ENCODE measurements at regions not wholly inside any gene's neighbourhood (a gene's known extent, or its start where the extent isn't known, plus 50 kb on each side); places are given as distances from the start of the nearest gene placed in this dataset.

- no peak overlapping the region for H3K4me3 ChIP-seq (ENCODE audit: control insufficient read depth in 1 of 2, extremely low read depth in 1 of 2, low read length in 1 of 2)
- Mint-ChIP-seq H3K4me1 (no peaks in the 10 kb centered on the region), H3K4me3 (no peak overlapping the region), H3K36me3 (no peaks in the 10 kb centered on the region), H3K27ac (no peak overlapping the region), H3K27me3 (peaks cover 13 to 22% of the 10 kb centered on the region in 2 donors), H3K9me3 (peaks cover 0 to 4% (median 0%) of the 10 kb centered on the region in 3 donors)
- H3K9me3 ChIP-seq, result peaks cover 2% of the 10 kb centered on the region
- no peaks in the 10 kb centered on the region for H3K36me3 ChIP-seq (ENCODE audit: control insufficient read depth in 2 of 2, extremely low read depth in 1 of 2, insufficient read depth in 1 of 2, low read length in 1 of 2)
- DNase-seq (no peak), ATAC-seq (replicated peaks in 1 of 4) (no peak)
- no peaks in the 10 kb centered on the region for H3K4me1 ChIP-seq (ENCODE audit: control insufficient read depth in 1 of 2, extremely low read depth in 1 of 2, insufficient read depth in 2 of 2, low read length in 2 of 2)
- POLR2A ChIA-PET, result no interaction called here
- WGBS (ENCODE audit: insufficient coverage), result no CpG with 5 or more reads among the region's 2 CpGs
- H3K27me3 ChIP-seq (replicated peaks in 1 of 2; ENCODE audit: control insufficient read depth in 2 of 2, extremely low read depth in 1 of 2, insufficient read depth in 2 of 2, low read length in 1 of 2), result peaks cover 0 to 10% of the 10 kb centered on the region in 2 experiments
- no peak overlapping the region for H3K27ac ChIP-seq (ENCODE audit: low read length)
- CTCF ChIA-PET, result no interaction called here
Measured at GRCh38 chr9:2292733-2293132, 277.6 kb downstream of the SMARCA2 start.

- H3K27me3 Mint-ChIP-seq, result peaks cover 7 to 26% of the 10 kb centered on the region in 2 donors
- H3K36me3 Mint-ChIP-seq, result no peaks in the 10 kb centered on the region
- Histone ChIP-seq H3K9me3 (peaks cover 2% of the 10 kb centered on the region), H3K27ac (ENCODE audit: low read length) (no peak overlapping the region), H3K36me3 (ENCODE audit: control insufficient read depth in 2 of 2, extremely low read depth in 1 of 2, insufficient read depth in 1 of 2, low read length in 1 of 2) (no peaks in the 10 kb centered on the region), H3K27me3 (replicated peaks in 1 of 2; ENCODE audit: control insufficient read depth in 2 of 2, extremely low read depth in 1 of 2, insufficient read depth in 2 of 2, low read length in 1 of 2) (peaks cover 0 to 3% of the 10 kb centered on the region in 2 experiments), H3K4me1 (ENCODE audit: control insufficient read depth in 1 of 2, extremely low read depth in 1 of 2, insufficient read depth in 2 of 2, low read length in 2 of 2) (no peaks in the 10 kb centered on the region), H3K4me3 (ENCODE audit: control insufficient read depth in 1 of 2, extremely low read depth in 1 of 2, low read length in 1 of 2) (no peak overlapping the region)
- H3K4me3 Mint-ChIP-seq, result no peak overlapping the region
- CTCF ChIA-PET, result no interaction called here
- POLR2A ChIA-PET, result no interaction called here
- peaks cover 0 to 8% (median 3%) of the 10 kb centered on the region in 3 donors for H3K9me3 Mint-ChIP-seq
- no CpG with 5 or more reads among the region's 1 CpG for WGBS (ENCODE audit: insufficient coverage)
- no peaks in the 10 kb centered on the region for H3K4me1 Mint-ChIP-seq
- ATAC-seq (replicated peaks in 1 of 4) (no peak), DNase-seq (no peak)
- H3K27ac Mint-ChIP-seq, result no peak overlapping the region
Measured at GRCh38 chr9:2297771-2298170, 282.6 kb downstream of the SMARCA2 start.

- H3K36me3 Mint-ChIP-seq, result no peaks in the 10 kb centered on the region
- no peaks in the 10 kb centered on the region for H3K4me1 Mint-ChIP-seq
- ATAC-seq (replicated peaks in 1 of 4) (no peak), DNase-seq (no peak)
- ChIA-PET POLR2A (no interaction called here), CTCF (no interaction called here)
- WGBS (ENCODE audit: insufficient coverage), result 82% methylated on average over 1 of the region's 1 CpG
- no peak overlapping the region for H3K27ac ChIP-seq (ENCODE audit: low read length)
- H3K9me3 ChIP-seq, result peaks cover 2% of the 10 kb centered on the region
- no peak overlapping the region for H3K4me3 Mint-ChIP-seq
- H3K4me3 ChIP-seq (ENCODE audit: control insufficient read depth in 1 of 2, extremely low read depth in 1 of 2, low read length in 1 of 2), result no peak overlapping the region
- peaks cover 0 to 8% (median 3%) of the 10 kb centered on the region in 3 donors for H3K9me3 Mint-ChIP-seq
- peaks cover 0 to 3% of the 10 kb centered on the region in 2 experiments for H3K27me3 ChIP-seq (replicated peaks in 1 of 2; ENCODE audit: control insufficient read depth in 2 of 2, extremely low read depth in 1 of 2, insufficient read depth in 2 of 2, low read length in 1 of 2)
- H3K27ac Mint-ChIP-seq, result no peak overlapping the region
- H3K27me3 Mint-ChIP-seq, result peaks cover 11 to 28% of the 10 kb centered on the region in 2 donors
- H3K36me3 ChIP-seq (ENCODE audit: control insufficient read depth in 2 of 2, extremely low read depth in 1 of 2, insufficient read depth in 1 of 2, low read length in 1 of 2), result no peaks in the 10 kb centered on the region
- H3K4me1 ChIP-seq (ENCODE audit: control insufficient read depth in 1 of 2, extremely low read depth in 1 of 2, insufficient read depth in 2 of 2, low read length in 2 of 2), result no peaks in the 10 kb centered on the region
Measured at GRCh38 chr9:2298217-2298616, 283.1 kb downstream of the SMARCA2 start.

DNA sequence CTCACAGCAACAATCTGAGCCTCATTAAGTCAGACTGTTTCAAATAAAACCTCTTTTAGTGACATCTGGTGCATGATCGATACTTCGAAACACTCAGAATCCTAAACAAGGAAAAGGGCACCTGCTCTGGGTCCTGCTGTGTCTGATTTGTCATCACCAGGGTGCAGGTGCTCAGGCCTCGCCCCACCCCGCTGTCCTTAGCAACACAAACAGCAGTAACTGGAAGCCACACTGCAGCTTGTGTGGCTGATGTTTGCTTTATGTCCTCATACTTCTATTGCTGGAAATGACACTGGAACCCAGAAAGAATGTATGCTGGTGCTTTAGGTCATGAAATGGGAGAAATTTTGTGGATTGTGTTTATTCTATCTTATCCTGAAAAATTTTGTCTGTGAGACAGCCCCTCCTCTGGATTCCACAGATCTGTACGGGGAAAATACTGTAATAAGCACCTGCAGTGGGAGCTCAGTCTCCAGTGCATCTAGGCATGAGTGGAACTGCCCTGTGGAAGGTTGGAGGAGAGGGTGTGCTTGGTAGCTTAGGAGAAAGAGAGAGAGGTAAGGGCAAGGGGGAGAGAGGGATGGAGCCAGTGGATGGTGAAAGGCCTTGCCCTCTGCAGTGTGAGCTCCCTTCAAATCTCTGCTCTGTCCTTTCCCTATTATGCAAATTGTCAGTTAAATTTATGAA is 284.2 kb downstream of the SMARCA2 start:
- Mint-ChIP-seq H3K4me3 (no peak overlapping the region), H3K27ac (no peak overlapping the region), H3K9me3 (peaks cover 0 to 8% (median 3%) of the 10 kb centered on the region in 3 donors), H3K36me3 (no peaks in the 10 kb centered on the region), H3K27me3 (peaks cover 16 to 33% of the 10 kb centered on the region in 2 donors), H3K4me1 (no peaks in the 10 kb centered on the region)
- ATAC-seq (replicated peaks in 1 of 4) (no peak), DNase-seq (no peak)
- Histone ChIP-seq H3K27ac (ENCODE audit: low read length) (no peak overlapping the region), H3K36me3 (ENCODE audit: control insufficient read depth in 2 of 2, extremely low read depth in 1 of 2, insufficient read depth in 1 of 2, low read length in 1 of 2) (no peaks in the 10 kb centered on the region), H3K4me1 (ENCODE audit: control insufficient read depth in 1 of 2, extremely low read depth in 1 of 2, insufficient read depth in 2 of 2, low read length in 2 of 2) (no peaks in the 10 kb centered on the region), H3K9me3 (peaks cover 2% of the 10 kb centered on the region), H3K4me3 (ENCODE audit: control insufficient read depth in 1 of 2, extremely low read depth in 1 of 2, low read length in 1 of 2) (no peak overlapping the region), H3K27me3 (replicated peaks in 1 of 2; ENCODE audit: control insufficient read depth in 2 of 2, extremely low read depth in 1 of 2, insufficient read depth in 2 of 2, low read length in 1 of 2) (peaks cover 0 to 3% of the 10 kb centered on the region in 2 experiments)
- ChIA-PET POLR2A (no interaction called here), CTCF (no interaction called here)
- 94% methylated on average over 3 of the region's 5 CpGs for WGBS (ENCODE audit: insufficient coverage)

DNA sequence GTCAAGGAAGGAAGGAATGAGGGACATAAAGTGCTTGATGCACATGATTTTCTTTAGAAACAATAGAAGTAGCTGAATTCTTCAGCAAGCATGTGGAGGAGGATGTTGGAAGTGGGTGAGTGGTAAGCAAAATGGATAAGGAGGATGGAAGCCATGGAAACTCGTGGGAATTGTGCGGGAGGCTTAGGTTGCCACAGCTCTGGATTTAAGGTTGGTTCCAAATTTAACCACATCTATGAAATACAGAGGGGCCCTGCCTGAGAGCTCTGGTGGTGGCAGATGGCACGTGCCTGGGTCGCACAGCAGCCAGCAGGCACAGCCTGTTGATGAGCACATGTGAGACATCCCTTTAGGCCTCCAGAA is 284.7 kb downstream of the SMARCA2 start:
- Mint-ChIP-seq H3K4me3 (no peak overlapping the region), H3K36me3 (no peaks in the 10 kb centered on the region), H3K27me3 (peaks cover 16 to 33% of the 10 kb centered on the region in 2 donors), H3K4me1 (no peaks in the 10 kb centered on the region), H3K9me3 (peaks cover 0 to 8% (median 3%) of the 10 kb centered on the region in 3 donors), H3K27ac (no peak overlapping the region)
- Histone ChIP-seq H3K27ac (ENCODE audit: low read length) (no peak overlapping the region), H3K4me3 (ENCODE audit: control insufficient read depth in 1 of 2, extremely low read depth in 1 of 2, low read length in 1 of 2) (no peak overlapping the region), H3K4me1 (ENCODE audit: control insufficient read depth in 1 of 2, extremely low read depth in 1 of 2, insufficient read depth in 2 of 2, low read length in 2 of 2) (no peaks in the 10 kb centered on the region), H3K36me3 (ENCODE audit: control insufficient read depth in 2 of 2, extremely low read depth in 1 of 2, insufficient read depth in 1 of 2, low read length in 1 of 2) (no peaks in the 10 kb centered on the region), H3K27me3 (replicated peaks in 1 of 2; ENCODE audit: control insufficient read depth in 2 of 2, extremely low read depth in 1 of 2, insufficient read depth in 2 of 2, low read length in 1 of 2) (peaks cover 0 to 3% of the 10 kb centered on the region in 2 experiments), H3K9me3 (peaks cover 2% of the 10 kb centered on the region)
- ATAC-seq (replicated peaks in 1 of 4) (no peak), DNase-seq (no peak)
- CTCF ChIA-PET, result no interaction called here
- POLR2A ChIA-PET, result no interaction called here
- 81% methylated on average over 2 of the region's 4 CpGs for WGBS (ENCODE audit: insufficient coverage)

DNA sequence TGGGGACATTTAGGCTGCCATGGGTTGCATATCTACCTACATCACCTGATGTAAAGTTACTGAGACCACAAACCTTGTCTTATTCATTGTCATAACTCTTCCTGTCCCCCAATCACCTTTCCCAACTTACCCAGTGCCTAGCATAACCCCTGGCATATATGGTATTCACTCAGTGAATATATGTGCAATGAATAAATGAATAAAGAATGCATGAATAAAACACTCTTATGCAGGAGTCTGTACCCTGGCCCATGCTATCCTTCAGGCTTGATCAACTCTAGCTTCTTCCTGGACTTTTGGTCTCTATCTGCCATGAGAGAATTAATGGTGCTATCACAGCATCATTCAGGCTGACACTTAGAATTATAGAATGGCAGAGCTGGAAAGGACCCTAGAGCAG is 285.2 kb downstream of the SMARCA2 start:
- Histone ChIP-seq H3K4me3 (ENCODE audit: control insufficient read depth in 1 of 2, extremely low read depth in 1 of 2, low read length in 1 of 2) (no peak overlapping the region), H3K36me3 (ENCODE audit: control insufficient read depth in 2 of 2, extremely low read depth in 1 of 2, insufficient read depth in 1 of 2, low read length in 1 of 2) (no peaks in the 10 kb centered on the region), H3K4me1 (ENCODE audit: control insufficient read depth in 1 of 2, extremely low read depth in 1 of 2, insufficient read depth in 2 of 2, low read length in 2 of 2) (no peaks in the 10 kb centered on the region), H3K27me3 (replicated peaks in 1 of 2; ENCODE audit: control insufficient read depth in 2 of 2, extremely low read depth in 1 of 2, insufficient read depth in 2 of 2, low read length in 1 of 2) (peaks cover 0 to 3% of the 10 kb centered on the region in 2 experiments), H3K27ac (ENCODE audit: low read length) (no peak overlapping the region), H3K9me3 (peaks cover 2% of the 10 kb centered on the region)
- no peak overlapping the region for H3K27ac Mint-ChIP-seq
- ChIA-PET CTCF (no interaction called here), POLR2A (no interaction called here)
- peaks cover 16 to 33% of the 10 kb centered on the region in 2 donors for H3K27me3 Mint-ChIP-seq
- DNase-seq (no peak), ATAC-seq (replicated peaks in 1 of 4) (no peak)
- no peaks in the 10 kb centered on the region for H3K36me3 Mint-ChIP-seq
- H3K4me1 Mint-ChIP-seq, result no peaks in the 10 kb centered on the region
- H3K4me3 Mint-ChIP-seq, result no peak overlapping the region
- H3K9me3 Mint-ChIP-seq, result peaks cover 0 to 8% (median 3%) of the 10 kb centered on the region in 3 donors

DNA sequence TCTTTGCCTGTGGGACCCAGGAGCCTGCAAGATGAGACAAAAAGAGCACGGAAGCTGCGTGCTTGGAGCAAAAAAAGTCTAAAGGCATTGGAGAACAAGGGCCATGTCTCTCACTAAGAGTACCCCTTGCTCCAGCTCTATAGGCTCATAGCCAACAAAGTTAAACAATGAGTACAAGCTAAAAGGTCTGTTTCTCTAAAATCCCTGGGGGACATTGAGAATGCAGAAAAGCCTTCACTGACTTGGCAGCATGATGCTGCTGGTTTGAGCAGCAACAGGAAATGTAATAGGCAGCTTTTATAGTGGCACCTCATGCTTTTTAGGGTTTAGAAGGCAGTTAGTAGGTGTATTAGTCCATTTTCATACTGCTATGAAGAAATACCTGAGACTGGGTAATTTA is 287.5 kb downstream of the SMARCA2 start:
- Mint-ChIP-seq H3K36me3 (no peaks in the 10 kb centered on the region), H3K4me1 (no peaks in the 10 kb centered on the region), H3K27ac (no peak overlapping the region), H3K9me3 (peaks cover 0 to 3% (median 3%) of the 10 kb centered on the region in 3 donors), H3K4me3 (no peak overlapping the region), H3K27me3 (peaks cover 14 to 28% of the 10 kb centered on the region in 2 donors)
- ChIA-PET POLR2A (no interaction called here), CTCF (no interaction called here)
- Histone ChIP-seq H3K27me3 (replicated peaks in 1 of 2; ENCODE audit: control insufficient read depth in 2 of 2, extremely low read depth in 1 of 2, insufficient read depth in 2 of 2, low read length in 1 of 2) (peaks cover 0 to 3% of the 10 kb centered on the region in 2 experiments), H3K9me3 (no peaks in the 10 kb centered on the region), H3K4me3 (ENCODE audit: control insufficient read depth in 1 of 2, extremely low read depth in 1 of 2, low read length in 1 of 2) (no peak overlapping the region), H3K36me3 (ENCODE audit: control insufficient read depth in 2 of 2, extremely low read depth in 1 of 2, insufficient read depth in 1 of 2, low read length in 1 of 2) (no peaks in the 10 kb centered on the region), H3K27ac (ENCODE audit: low read length) (no peak overlapping the region), H3K4me1 (ENCODE audit: control insufficient read depth in 1 of 2, extremely low read depth in 1 of 2, insufficient read depth in 2 of 2, low read length in 2 of 2) (no peaks in the 10 kb centered on the region)
- whole genome bisulfite sequencing (ENCODE audit: insufficient coverage), result 65% methylated on average over 2 of the region's 2 CpGs
- ATAC-seq (replicated peaks in 1 of 4) (no peak), DNase-seq (no peak)
